Psoas muscle (tissue), 7 donors: ENCODE measurements at regions not wholly inside any gene's neighbourhood (a gene's known extent, or its start where the extent isn't known, plus 50 kb on each side); places are given as distances from the start of the nearest gene placed in this dataset.

Source experiments
- ATAC-seq, 4 donors: fragments of 200-7000 bp; cut with Tn5 transposase; one replicate each; pipeline ENCODE4 v1.9.1; 2020; ENCODE audit warnings: moderate library complexity in 3 of 4, mild to moderate bottlenecking in 2 of 4
- DNase-seq, 2 donors: peaks; one replicate each; pipeline ENCODE4 v3.0.0-alpha.2; 2020
- H3K27ac ChIP-seq: fragments of 200-600 bp; one replicate; pipeline ENCODE4 v1.8.0; 2022
- H3K27me3 ChIP-seq, 3 donors: fragments of 200-600 bp in 1 of 3; one replicate each; pipeline versions ENCODE4 v1.6.1 to v1.8.0; 2013 to 2022; ENCODE audit warnings: low read length in 2 of 3, mild to moderate bottlenecking in 2 of 3, moderate library complexity in 1 of 3; ENCODE audit not compliant: insufficient read depth in 3 of 3
- H3K36me3 ChIP-seq, 2 donors: fragments of 200-600 bp in 1 of 2; one replicate each; pipeline versions ENCODE4 v1.6.1 to v1.8.0; 2013 to 2022; ENCODE audit warnings: low read depth in 1 of 2, mild to moderate bottlenecking in 1 of 2, moderate library complexity in 1 of 2; ENCODE audit not compliant: insufficient read depth in 1 of 2
- H3K4me1 ChIP-seq: fragments of 200-600 bp; one replicate; pipeline ENCODE4 v1.8.0; 2022
- H3K4me3 ChIP-seq: fragments of 200-600 bp; one replicate; pipeline ENCODE4 v1.8.0; 2022; ENCODE audit warnings: mild to moderate bottlenecking
- H3K9me3 ChIP-seq: fragments of 200-600 bp; one replicate; pipeline ENCODE4 v1.8.0; 2022
- CTCF ChIP-seq: fragments of 200-600 bp; IDR thresholded peaks from one replicate; pipeline ENCODE4 v1.8.0; 2022; ENCODE audit warnings: antibody characterized with exemption
- whole genome bisulfite sequencing, 3 donors: extraction: QIAGEN DNeasy Blood & Tissue Kit; methylation state at CpG; one replicate each; pipeline versions ENCODE4 v1.1.6 to v1.1.7; 2013; 5-methylcytosine and 5-hydroxymethylcytosine counted together
- intact Hi-C, 2 donors: fragments of 100-400 bp; cut with DNase I; formaldehyde crosslinking; loops; one replicate each; pipeline versions ENCODE4 v1.11.0 to v1.14.2; 2022
- donor health status: healthy with polysubstance abuse.
- donor health status: DM: no; HTN: no; CAD: no; lungs with moderate emphysema.
- donor health status: Bipolar disorder and iron deficiency.
- donor health status: healthy.
- donor health status: DM: yes; HTN: yes; CAD: no.
- donor health status: DM: no; HTN: no; CAD: no.
- donor health status: DM: yes; HTN: yes; CAD: no.

DNA sequence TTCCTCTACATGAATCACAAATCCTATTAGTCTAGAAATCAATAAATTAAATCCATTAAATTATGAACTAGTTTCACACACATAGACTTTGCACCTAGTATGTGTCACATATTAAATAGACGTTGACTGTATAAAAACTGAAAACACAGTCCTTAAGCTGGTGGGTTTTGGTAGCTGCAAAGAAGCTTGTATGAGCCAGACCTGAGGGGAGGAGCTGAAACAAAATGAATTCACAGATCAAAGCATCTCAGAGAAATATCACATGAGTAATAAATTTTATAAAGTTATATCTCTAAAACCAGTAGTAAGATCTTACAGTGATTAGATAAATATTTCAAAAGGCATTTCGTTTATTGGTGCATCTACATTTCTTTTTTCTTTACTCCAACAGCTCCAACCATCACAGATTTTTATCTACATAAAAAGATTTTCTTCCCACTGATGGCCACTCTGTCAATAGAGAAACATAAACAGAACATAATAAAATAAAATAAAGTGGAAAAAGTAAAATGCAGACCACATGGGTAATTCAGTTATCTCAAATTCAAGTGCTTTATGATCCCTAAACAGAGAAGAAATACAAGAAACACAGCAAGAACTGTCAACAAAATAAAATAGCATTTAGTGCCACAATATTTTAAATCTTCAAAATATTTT, 420.0 kb upstream of the CYRIA start:
- intact Hi-C loops, result no loop called here
- no peaks in the 10 kb centered on the region for H3K36me3 ChIP-seq
- no peaks in the 10 kb centered on the region for H3K4me1 ChIP-seq
- no peak for TF ChIP-seq CTCF
- no peaks in the 10 kb centered on the region for H3K9me3 ChIP-seq
- H3K4me3 ChIP-seq, result no peak overlapping the region
- H3K27ac ChIP-seq, result no peak overlapping the region
- ATAC-seq, result no peak
- no peak for DNase-seq
- no peaks in the 10 kb centered on the region for H3K27me3 ChIP-seq
- WGBS, 3 donors, result 80 to 85% (median 81%) methylated on average over 2 of the region's 2 CpGs

DNA sequence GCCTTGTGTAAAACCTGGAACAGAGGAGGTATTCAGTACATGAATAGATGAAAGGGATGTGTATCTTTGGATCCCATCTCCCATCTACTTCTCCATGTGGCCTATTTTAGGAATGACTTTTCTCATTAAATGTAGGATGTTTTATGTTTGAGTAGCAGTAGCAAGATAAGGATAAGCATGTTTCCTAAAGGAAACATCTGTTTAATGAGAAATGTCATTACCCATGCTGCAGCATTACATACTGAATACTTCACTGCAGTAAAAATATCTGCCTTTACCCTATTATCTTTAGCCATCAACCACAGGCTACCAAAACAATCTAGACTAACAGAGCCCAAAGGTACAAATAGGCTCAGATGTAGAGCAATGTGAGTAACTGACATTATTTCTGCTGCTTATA, 419.2 kb upstream of the CYRIA start:
- H3K27me3 ChIP-seq, result no peaks in the 10 kb centered on the region
- intact Hi-C loops, result no loop called here

GRCh38 chr2:17083902-17084301, 418.3 kb upstream of the CYRIA start:
- TF ChIP-seq CTCF, result no peak
- ATAC-seq (no peak), DNase-seq (no peak)
- Histone ChIP-seq H3K27ac (no peak overlapping the region), H3K27me3 (no peaks in the 10 kb centered on the region), H3K36me3 (no peaks in the 10 kb centered on the region), H3K4me1 (no peaks in the 10 kb centered on the region), H3K4me3 (no peak overlapping the region), H3K9me3 (peaks cover 3% of the 10 kb centered on the region)
- WGBS, 3 donors, result 34 to 55% (median 37%) methylated on average over 1 of the region's 1 CpG
- intact Hi-C loops, result no loop called here

More for the DNA sequence above, 419.2 kb upstream of the CYRIA start:
- TF ChIP-seq CTCF, result no peak
- Histone ChIP-seq H3K4me3 (no peak overlapping the region), H3K4me1 (no peaks in the 10 kb centered on the region), H3K27ac (no peak overlapping the region), H3K9me3 (no peaks in the 10 kb centered on the region), H3K36me3 (no peaks in the 10 kb centered on the region)
- ATAC-seq, result no peak
- no peak for DNase-seq

- Histone ChIP-seq H3K4me1 (no peaks in the 10 kb centered on the region), H3K36me3 (no peaks in the 10 kb centered on the region), H3K27me3 (no peaks in the 10 kb centered on the region), H3K9me3 (peaks cover 3% of the 10 kb centered on the region), H3K27ac (no peak overlapping the region), H3K4me3 (no peak overlapping the region)
- ATAC-seq (no peak), DNase-seq (no peak)
- no peak for TF ChIP-seq CTCF
- intact Hi-C loops, result no loop called here
These were observed 413.6 kb upstream of the CYRIA start for GRCh38 chr2:17079262-17079661.

- Histone ChIP-seq H3K4me1 (no peaks in the 10 kb centered on the region), H3K4me3 (no peak overlapping the region), H3K9me3 (peaks cover 3% of the 10 kb centered on the region), H3K27ac (no peak overlapping the region), H3K36me3 (no peaks in the 10 kb centered on the region), H3K27me3 (no peaks in the 10 kb centered on the region)
- WGBS, 3 donors, result 15 to 24% (median 21%) methylated on average over 2 of the region's 2 CpGs
- no peak for ATAC-seq
- intact Hi-C loops, result no loop called here
- DNase-seq, result no peak
- no peak for TF ChIP-seq CTCF
These were observed 410.9 kb upstream of the CYRIA start for GRCh38 chr2:17076533-17076932.
